BLaER1 treated with 17β-estradiol and CSF1 and Interleukin-3, amounts not matched to agents 10 nM and 100 nM (cell line): ENCODE measurements at regions not wholly inside any gene's neighbourhood (a gene's known extent, or its start where the extent isn't known, plus 50 kb on each side); places are given as distances from the start of the nearest gene placed in this dataset.

Experiments used
- H3K27ac ChIP-seq, 11 experiments: shearing (Covaris generic); formaldehyde crosslinking; 2 replicates each; pipeline ENCODE4 v1.8.1; 2022
- H3K27me3 ChIP-seq, 11 experiments: shearing (Covaris generic); formaldehyde crosslinking; 2 replicates each; pipeline ENCODE4 v1.8.1; 2022
- H3K36me3 ChIP-seq, 11 experiments: shearing (Covaris generic); formaldehyde crosslinking; 2 replicates each; pipeline ENCODE4 v1.8.1; 2022
- H3K4me1 ChIP-seq, 10 experiments: shearing (Covaris generic); formaldehyde crosslinking; 2 replicates each; pipeline ENCODE4 v1.8.1; 2022
- H3K4me2 ChIP-seq, 11 experiments: shearing (Covaris generic); formaldehyde crosslinking; 2 replicates each; pipeline ENCODE4 v1.8.1; 2022
- H3K4me3 ChIP-seq, 10 experiments: shearing (Covaris generic); formaldehyde crosslinking; 2 replicates each; pipeline ENCODE4 v1.8.1; 2022
- H3K9ac ChIP-seq, 11 experiments: shearing (Covaris generic); formaldehyde crosslinking; 2 replicates each; pipeline ENCODE4 v1.8.1; 2022
- H3K9me3 ChIP-seq, 11 experiments: shearing (Covaris generic); formaldehyde crosslinking; replicated peaks in 1 of 11; 2 replicates each; pipeline ENCODE4 v1.8.1; 2022
- H4K20me1 ChIP-seq, 11 experiments: shearing (Covaris generic); formaldehyde crosslinking; 2 replicates each; pipeline ENCODE4 v1.8.1; 2022
- Cebpa-rat ChIP-seq, 11 experiments: shearing (Covaris generic); IDR thresholded peaks; 2 replicates each; pipeline ENCODE4 v1.8.1; 2022

DNA sequence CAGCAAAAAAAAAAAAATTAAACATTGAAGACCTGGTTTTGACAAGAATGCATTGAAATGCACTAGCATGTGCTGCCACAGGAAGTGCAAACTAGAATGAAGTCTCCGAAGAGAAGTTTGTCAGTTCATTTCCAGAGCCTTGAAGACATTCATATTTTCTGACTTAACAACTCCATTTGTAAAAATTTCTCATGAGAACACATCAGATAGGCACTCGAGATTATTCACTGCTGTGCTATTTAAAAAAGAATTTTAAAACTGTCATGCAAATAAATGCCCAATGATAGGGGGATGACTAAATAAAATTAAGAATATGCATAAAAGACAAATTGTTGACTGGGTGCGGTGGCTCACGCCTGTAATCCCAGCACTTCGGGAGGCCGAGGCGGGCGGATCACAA is 394.6 kb upstream of the JARID2 start:
- Histone ChIP-seq H3K9me3 (peaks cover 0 to 2% (median 0%) of the 10 kb centered on the region in 11 experiments; a peak in 1 of 22 replicates), H3K4me2 (no peak overlapping the region), H4K20me1 (no peaks in the 10 kb centered on the region), H3K9ac (no peak overlapping the region), H3K36me3 (no peaks in the 10 kb centered on the region), H3K4me3 (no peak overlapping the region), H3K4me1 (no peaks in the 10 kb centered on the region), H3K27me3 (no peaks in the 10 kb centered on the region), H3K27ac (no peak overlapping the region)
- TF ChIP-seq Cebpa-rat (IDR thresholded peaks at IDR 0.05) = no peak

DNA sequence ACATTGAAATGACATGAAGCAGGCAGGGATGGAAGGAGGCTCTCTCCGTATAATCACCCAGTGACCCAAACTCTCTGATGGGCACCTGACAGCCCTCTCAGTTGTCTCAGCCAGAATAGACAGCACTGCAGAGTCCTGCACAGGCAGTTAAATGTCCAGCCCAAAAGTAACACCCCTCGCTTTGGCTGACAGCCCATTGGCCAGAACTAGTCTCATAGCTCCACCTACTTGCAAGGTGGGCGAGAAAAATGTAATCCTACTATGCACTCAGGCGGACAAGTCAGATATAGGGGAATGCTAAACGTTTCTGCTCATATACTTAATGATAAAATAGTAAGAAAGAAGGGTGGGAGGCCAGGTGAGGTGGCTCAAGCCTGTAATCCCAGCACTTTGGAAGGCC is 393.5 kb upstream of the JARID2 start:
- Histone ChIP-seq H3K4me1 (peaks cover 0 to 2% (median 0%) of the 10 kb centered on the region in 10 experiments; a peak in 1 of 20 replicates), H3K27me3 (no peaks in the 10 kb centered on the region), H3K36me3 (no peaks in the 10 kb centered on the region), H4K20me1 (no peaks in the 10 kb centered on the region), H3K27ac (no peak overlapping the region), H3K9me3 (peaks cover 0 to 11% (median 0%) of the 10 kb centered on the region in 11 experiments; a peak in 4 of 22 replicates), H3K9ac (no peak overlapping the region), H3K4me2 (no peak overlapping the region), H3K4me3 (no peak overlapping the region)
- no peak for TF ChIP-seq Cebpa-rat (IDR thresholded peaks at IDR 0.05)

DNA sequence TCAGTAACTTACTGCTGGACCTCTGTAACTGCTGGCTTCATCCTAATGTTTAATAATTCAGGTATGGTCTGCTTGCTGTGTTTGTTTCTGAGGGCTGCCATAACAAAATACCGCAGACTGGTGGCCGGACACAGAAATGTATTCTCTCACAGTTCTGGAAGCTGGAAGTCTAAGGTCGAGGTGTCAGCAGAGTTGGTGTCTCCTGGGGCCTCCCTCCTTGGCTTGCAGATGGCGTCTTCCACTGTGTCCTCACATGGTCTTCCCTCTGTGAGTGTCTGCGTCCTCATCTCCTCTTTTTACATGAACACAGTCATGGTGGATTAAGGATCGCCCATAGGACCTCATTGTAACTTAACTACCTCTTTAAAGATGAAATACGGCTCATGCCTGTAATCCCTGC is 389.7 kb upstream of the JARID2 start:
- no peaks in the 10 kb centered on the region for H4K20me1 ChIP-seq
- peaks cover 4 to 21% (median 10%) of the 10 kb centered on the region in 10 experiments; a peak in 19 of 20 replicates for H3K4me1 ChIP-seq
- no peak for TF ChIP-seq Cebpa-rat (IDR thresholded peaks at IDR 0.05)
- H3K9ac ChIP-seq = no peak overlapping the region
- H3K4me2 ChIP-seq = no peak overlapping the region
- no peak overlapping the region for H3K27ac ChIP-seq
- no peaks in the 10 kb centered on the region for H3K36me3 ChIP-seq
- no peaks in the 10 kb centered on the region for H3K27me3 ChIP-seq
- peaks cover 0 to 12% (median 0%) of the 10 kb centered on the region in 11 experiments; a peak in 4 of 22 replicates for H3K9me3 ChIP-seq
- H3K4me3 ChIP-seq = no peak overlapping the region

DNA sequence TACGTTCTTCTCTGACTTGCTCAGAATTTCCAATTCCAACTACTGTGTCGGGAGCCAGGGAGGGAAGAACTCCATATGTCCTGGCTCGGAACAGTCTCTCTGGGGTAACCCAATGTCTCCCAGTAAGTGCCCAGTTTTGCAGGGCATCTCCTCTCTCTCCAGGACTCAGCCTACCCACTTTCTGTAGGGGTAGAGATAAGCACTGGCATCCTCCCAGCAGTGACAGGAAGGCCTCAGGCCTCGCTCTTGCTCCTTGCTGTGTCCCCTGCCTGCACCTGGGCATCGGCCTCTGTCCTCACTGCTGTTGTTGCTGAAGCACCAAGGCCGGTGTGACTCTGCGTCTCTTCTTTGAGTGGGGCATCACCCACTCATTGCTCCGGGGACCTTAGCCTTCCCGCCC is 388.9 kb upstream of the JARID2 start:
- no peak overlapping the region; a peak in 1 of 22 replicates for H3K4me2 ChIP-seq
- no peak overlapping the region for H3K9ac ChIP-seq
- no peak overlapping the region for H3K27ac ChIP-seq
- H3K4me1 ChIP-seq = peaks cover 12 to 29% (median 18%) of the 10 kb centered on the region in 10 experiments; a peak in 19 of 20 replicates
- no peak overlapping the region for H3K4me3 ChIP-seq
- H3K36me3 ChIP-seq = no peaks in the 10 kb centered on the region
- no peaks in the 10 kb centered on the region for H4K20me1 ChIP-seq
- no peak for TF ChIP-seq Cebpa-rat (IDR thresholded peaks at IDR 0.05)
- peaks cover 0 to 12% (median 0%) of the 10 kb centered on the region in 11 experiments; a peak in 4 of 22 replicates for H3K9me3 ChIP-seq
- H3K27me3 ChIP-seq = no peaks in the 10 kb centered on the region

DNA sequence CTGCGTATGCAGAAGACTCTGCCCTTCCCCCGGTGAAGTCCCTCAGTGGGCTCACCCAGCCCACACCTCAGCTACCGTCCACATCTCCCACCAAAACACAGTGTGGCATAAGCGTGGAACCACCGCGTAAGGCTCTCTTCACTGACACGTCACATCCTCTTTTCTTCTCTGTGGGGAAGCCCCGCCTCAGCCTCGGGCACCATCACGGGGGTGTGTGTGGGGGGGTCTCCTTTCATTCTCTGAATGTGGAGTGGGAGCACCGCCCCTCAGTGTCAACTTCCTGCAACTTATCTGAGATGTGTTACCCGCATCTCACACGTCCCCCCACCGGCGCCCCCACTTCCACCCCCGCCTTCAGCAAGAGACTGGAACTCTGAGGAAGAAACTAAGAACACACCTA is 388.4 kb upstream of the JARID2 start:
- H4K20me1 ChIP-seq = no peaks in the 10 kb centered on the region
- H3K36me3 ChIP-seq = no peaks in the 10 kb centered on the region
- no peak overlapping the region for H3K27ac ChIP-seq
- H3K4me2 ChIP-seq = no peak overlapping the region; a peak in 1 of 22 replicates
- TF ChIP-seq Cebpa-rat (IDR thresholded peaks at IDR 0.05) = no peak
- H3K9me3 ChIP-seq = peaks cover 0 to 12% (median 0%) of the 10 kb centered on the region in 11 experiments; a peak in 4 of 22 replicates
- no peak overlapping the region for H3K4me3 ChIP-seq
- no peaks in the 10 kb centered on the region for H3K27me3 ChIP-seq
- no peak overlapping the region for H3K9ac ChIP-seq
- H3K4me1 ChIP-seq = peaks cover 12 to 33% (median 19%) of the 10 kb centered on the region in 10 experiments; a peak in 19 of 20 replicates

DNA sequence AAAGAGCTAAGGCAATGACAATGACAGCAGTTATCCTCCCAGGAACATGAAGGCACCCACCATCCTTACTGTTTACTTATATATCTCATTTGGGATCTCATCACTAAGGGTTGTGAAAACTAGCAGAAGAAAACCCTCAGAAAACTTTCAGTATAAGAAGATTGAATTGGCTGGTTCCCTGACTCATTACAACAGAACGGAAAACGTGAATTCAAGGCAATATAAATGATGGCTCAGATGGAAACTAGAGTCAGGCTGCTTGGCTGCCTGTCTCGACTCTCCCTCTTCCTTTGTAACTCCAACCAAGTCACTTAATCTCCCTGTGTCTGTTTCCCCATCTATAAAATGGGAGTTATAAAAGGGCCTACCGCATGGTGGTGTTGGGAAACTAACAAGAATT is 387.1 kb upstream of the JARID2 start:
- H3K27ac ChIP-seq = no peak overlapping the region
- no peak overlapping the region for H3K4me3 ChIP-seq

DNA sequence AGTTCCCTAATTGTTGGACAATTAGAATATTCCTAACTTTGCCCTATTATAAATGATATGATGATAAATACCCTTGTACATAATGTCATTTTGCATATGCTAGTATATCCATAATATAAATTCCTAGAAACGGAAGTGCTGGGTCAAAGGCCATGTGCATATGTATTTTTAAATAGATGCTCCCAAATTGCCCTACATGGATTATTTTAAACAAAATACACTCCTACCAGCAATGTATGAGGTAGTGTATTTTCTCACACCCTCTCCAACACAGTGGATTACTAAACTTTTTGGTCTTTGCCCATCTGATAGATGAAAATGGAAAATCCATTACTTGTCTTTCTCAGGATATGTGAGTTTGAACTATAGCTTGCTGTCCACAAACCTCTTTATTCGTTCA is 385.1 kb upstream of the JARID2 start:
- Histone ChIP-seq H3K36me3 (no peaks in the 10 kb centered on the region), H3K27me3 (no peaks in the 10 kb centered on the region), H3K4me1 (peaks cover 43 to 66% (median 51%) of the 10 kb centered on the region in 10 experiments), H3K9me3 (peaks cover 0 to 12% (median 0%) of the 10 kb centered on the region in 11 experiments; a peak in 4 of 22 replicates), H3K27ac (peak overlapping the region in 9 of 11 experiments; percentile 32 to 66 (median 52); a peak in 15 of 22 replicates), H4K20me1 (no peaks in the 10 kb centered on the region), H3K4me2 (peak overlapping the region; percentile 37 to 80 (median 63); a peak in 21 of 22 replicates), H3K9ac (peak overlapping the region in 5 of 11 experiments; percentile 16 to 48 (median 39); a peak in 5 of 22 replicates), H3K4me3 (no peak overlapping the region; a peak in 1 of 20 replicates)
- TF ChIP-seq Cebpa-rat (IDR thresholded peaks at IDR 0.05) = no peak

More for the DNA sequence above, 387.1 kb upstream of the JARID2 start:
- no peaks in the 10 kb centered on the region for H3K36me3 ChIP-seq
- no peak overlapping the region for H3K9ac ChIP-seq
- TF ChIP-seq Cebpa-rat (IDR thresholded peaks at IDR 0.05) = no peak
- H4K20me1 ChIP-seq = no peaks in the 10 kb centered on the region
- H3K9me3 ChIP-seq = peaks cover 0 to 12% (median 0%) of the 10 kb centered on the region in 11 experiments; a peak in 4 of 22 replicates
- H3K27me3 ChIP-seq = no peaks in the 10 kb centered on the region
- H3K4me1 ChIP-seq = peaks cover 23 to 46% (median 32%) of the 10 kb centered on the region in 10 experiments
- H3K4me2 ChIP-seq = no peak overlapping the region

DNA sequence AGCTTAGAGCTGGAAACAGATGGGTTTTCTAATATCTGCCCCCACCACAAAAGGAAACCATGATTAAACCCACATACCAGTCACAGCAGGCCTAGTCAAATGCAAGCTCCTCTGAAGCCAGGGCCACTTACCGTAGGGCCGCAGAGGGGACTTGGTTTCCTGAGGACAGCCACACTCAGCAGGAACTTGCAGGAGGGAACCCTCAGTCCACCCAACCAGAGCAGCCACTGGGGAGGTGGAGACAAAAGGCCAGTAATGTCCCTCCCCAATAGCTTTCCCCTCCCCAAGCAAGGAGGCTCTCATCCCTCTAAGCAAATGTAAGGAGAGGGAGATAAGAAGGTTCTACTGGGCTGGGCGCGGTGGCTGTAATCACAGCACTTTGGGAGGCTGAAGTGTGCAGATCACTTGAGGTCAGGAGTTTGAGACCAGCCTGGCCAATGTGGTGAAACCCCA is 384.4 kb upstream of the JARID2 start:
- peaks cover 0 to 11% (median 0%) of the 10 kb centered on the region in 11 experiments; a peak in 5 of 22 replicates for H3K9me3 ChIP-seq
- peaks cover 50 to 73% (median 59%) of the 10 kb centered on the region in 10 experiments for H3K4me1 ChIP-seq
- peak overlapping the region; percentile 37 to 80 (median 63); a peak in 21 of 22 replicates for H3K4me2 ChIP-seq
- peak overlapping the region in 8 of 11 experiments; percentile 4 to 48 (median 34); a peak in 6 of 22 replicates for H3K9ac ChIP-seq
- H4K20me1 ChIP-seq = no peaks in the 10 kb centered on the region
- no peak overlapping the region; a peak in 1 of 20 replicates for H3K4me3 ChIP-seq
- no peak for TF ChIP-seq Cebpa-rat (IDR thresholded peaks at IDR 0.05)
- peak overlapping the region in 9 of 11 experiments; percentile 32 to 66 (median 52); a peak in 17 of 22 replicates for H3K27ac ChIP-seq
- no peaks in the 10 kb centered on the region for H3K36me3 ChIP-seq
- no peaks in the 10 kb centered on the region for H3K27me3 ChIP-seq

DNA sequence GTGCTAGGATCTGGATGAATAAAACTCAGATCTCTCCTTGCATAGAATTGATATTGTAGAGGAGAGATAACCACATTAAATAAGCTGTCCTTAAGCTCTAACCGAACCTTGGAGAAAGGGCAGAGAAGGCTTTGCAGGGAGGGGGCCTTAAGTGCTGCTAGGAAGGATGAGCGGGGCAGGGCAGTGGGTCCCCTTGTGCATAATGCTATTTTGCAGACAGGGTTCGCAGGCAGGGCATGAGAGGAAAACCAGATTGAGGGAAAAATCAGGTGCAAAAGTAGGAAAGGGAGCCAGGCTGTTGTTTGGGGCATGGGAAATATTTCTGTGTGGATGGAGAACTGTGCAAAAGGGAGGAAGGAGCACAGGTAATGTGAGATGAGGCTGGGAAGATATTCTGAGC is 383.0 kb upstream of the JARID2 start:
- H3K4me2 ChIP-seq = peak overlapping the region; percentile 68 to 83 (median 77)
- peaks cover 0 to 5% (median 0%) of the 10 kb centered on the region in 11 experiments; a peak in 3 of 22 replicates for H3K9me3 ChIP-seq
- TF ChIP-seq Cebpa-rat (IDR thresholded peaks at IDR 0.05) = no peak
- no peaks in the 10 kb centered on the region for H3K36me3 ChIP-seq
- H3K27me3 ChIP-seq = no peaks in the 10 kb centered on the region
- no peaks in the 10 kb centered on the region for H4K20me1 ChIP-seq
- H3K4me3 ChIP-seq = no peak overlapping the region
- peak overlapping the region in 6 of 11 experiments; percentile 65 to 78 (median 75); a peak in 8 of 22 replicates for H3K9ac ChIP-seq
- H3K4me1 ChIP-seq = peaks cover 58 to 78% (median 69%) of the 10 kb centered on the region in 10 experiments
- peak overlapping the region in 8 of 11 experiments; percentile 88 to 94 (median 92); a peak in 13 of 22 replicates for H3K27ac ChIP-seq
